Hepatocyte (in vitro differentiated cells): ENCODE measurements at regions not wholly inside any gene's neighbourhood (a gene's known extent, or its start where the extent isn't known, plus 50 kb on each side); places are given as distances from the start of the nearest gene placed in this dataset.

Source experiments
- DNase-seq: peaks from one replicate; pipeline ENCODE4 v3.0.0-alpha.2; 2016; ENCODE audit warnings: low spot score
- H2AFZ ChIP-seq: fragments of 200-600 bp; sonication (generic); 2 replicates; pipeline ENCODE4 v1.6.0; 2016; ENCODE audit warnings: antibody characterized with exemption, mild to moderate bottlenecking
- H3K27ac ChIP-seq: fragments of 200-600 bp; sonication (generic); 2 replicates; pipeline ENCODE4 v1.5.1; 2016; ENCODE audit warnings: mild to moderate bottlenecking
- H3K27me3 ChIP-seq: fragments of 200-600 bp; sonication (generic); 2 replicates; pipeline ENCODE4 v1.6.1; 2016
- H3K36me3 ChIP-seq: fragments of 200-600 bp; sonication (generic); replicated peaks from 2 replicates; pipeline ENCODE4 v1.5.1; 2016; ENCODE audit warnings: low read depth; ENCODE audit not compliant: insufficient read depth
- H3K4me1 ChIP-seq: fragments of 200-600 bp; sonication (generic); 2 replicates; pipeline ENCODE4 v1.5.1; 2016; ENCODE audit warnings: mild to moderate bottlenecking, moderate library complexity; ENCODE audit not compliant: insufficient read depth
- H3K4me2 ChIP-seq: fragments of 200-600 bp; sonication (generic); 2 replicates; pipeline ENCODE4 v1.6.0; 2016
- H3K4me3 ChIP-seq: fragments of 200-600 bp; sonication (generic); 2 replicates; pipeline ENCODE4 v1.5.1; 2016; ENCODE audit warnings: mild to moderate bottlenecking
- H3K79me2 ChIP-seq: fragments of 200-600 bp; sonication (generic); 2 replicates; pipeline ENCODE4 v1.6.0; 2017; ENCODE audit warnings: mild to moderate bottlenecking
- H3K9me2 ChIP-seq: fragments of 200-600 bp; sonication (generic); replicated peaks from 2 replicates; pipeline ENCODE4 v1.6.0; 2017; ENCODE audit warnings: mild to moderate bottlenecking; ENCODE audit not compliant: insufficient read depth
- H3K9me3 ChIP-seq: fragments of 200-600 bp; sonication (generic); 2 replicates; pipeline ENCODE4 v1.5.1; 2016; ENCODE audit warnings: low read depth, mild to moderate bottlenecking
- H4K20me1 ChIP-seq: fragments of 200-600 bp; sonication (generic); 2 replicates; pipeline ENCODE4 v1.6.0; 2016; ENCODE audit warnings: mild to moderate bottlenecking; ENCODE audit not compliant: insufficient read depth, poor library complexity, severe bottlenecking
- EZH2 ChIP-seq: fragments of 200-600 bp; sonication (generic); IDR thresholded peaks from 2 replicates; pipeline ENCODE4 v1.6.1; 2016; ENCODE audit warnings: antibody characterized with exemption, mild to moderate bottlenecking, borderline replicate concordance
- EZH2phosphoT487 ChIP-seq: fragments of 200-600 bp; sonication (generic); IDR thresholded peaks from one replicate; pipeline ENCODE4 v1.6.1; 2018; ENCODE audit warnings: antibody characterized with exemption, mild to moderate bottlenecking, low read depth, moderate library complexity; ENCODE audit not compliant: unreplicated experiment, severe bottlenecking
- WGBS: methylation state at CpG from one replicate; pipeline ENCODE4 v1.1.6; 2016; ENCODE audit warnings: low lambda C conversion rate; ENCODE audit errors: missing lambda C conversion rate; 5-methylcytosine and 5-hydroxymethylcytosine counted together
- TF ChIP-seq, protein P1 (sequence below): fragments of 200-600 bp; sonication (generic); IDR thresholded peaks from 2 replicates; pipeline ENCODE4 v1.5.1; 2016; ENCODE audit warnings: antibody characterized with exemption, mild to moderate bottlenecking; ENCODE audit not compliant: poor library complexity

DNA sequence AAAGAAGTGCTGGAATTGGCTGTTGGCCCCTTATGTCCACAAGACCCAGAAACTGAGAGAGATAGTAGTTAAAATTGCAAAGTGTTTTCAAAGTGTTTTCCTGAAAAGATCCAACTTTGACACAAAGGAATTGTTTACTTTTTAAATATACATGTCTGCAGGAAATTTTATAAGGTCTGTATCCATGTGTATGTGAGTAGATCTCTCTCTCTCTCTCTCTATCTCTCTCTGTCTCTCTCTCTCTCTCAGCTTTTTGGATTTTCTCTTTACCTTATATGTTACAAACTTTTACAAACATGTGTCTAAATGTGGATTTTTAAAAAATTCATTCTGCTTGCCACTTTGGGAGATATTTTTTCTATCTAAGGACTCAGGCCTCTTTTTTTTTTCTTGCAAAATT is 358.6 kb downstream of the SIPA1L2 start:
- DNase-seq: no peak
- Histone ChIP-seq H2AFZ (no peak overlapping the region), H3K36me3 (no peaks in the 10 kb centered on the region), H3K4me2 (no peak overlapping the region), H4K20me1 (no peaks in the 10 kb centered on the region), H3K27me3 (no peaks in the 10 kb centered on the region), H3K9me3 (no peaks in the 10 kb centered on the region), H3K4me3 (no peak overlapping the region), H3K27ac (no peak overlapping the region), H3K79me2 (no peaks in the 10 kb centered on the region), H3K4me1 (peaks cover 17% of the 10 kb centered on the region), H3K9me2 (no peaks in the 10 kb centered on the region)
- TF ChIP-seq EZH2: no peak
- TF ChIP-seq, protein P1, sequence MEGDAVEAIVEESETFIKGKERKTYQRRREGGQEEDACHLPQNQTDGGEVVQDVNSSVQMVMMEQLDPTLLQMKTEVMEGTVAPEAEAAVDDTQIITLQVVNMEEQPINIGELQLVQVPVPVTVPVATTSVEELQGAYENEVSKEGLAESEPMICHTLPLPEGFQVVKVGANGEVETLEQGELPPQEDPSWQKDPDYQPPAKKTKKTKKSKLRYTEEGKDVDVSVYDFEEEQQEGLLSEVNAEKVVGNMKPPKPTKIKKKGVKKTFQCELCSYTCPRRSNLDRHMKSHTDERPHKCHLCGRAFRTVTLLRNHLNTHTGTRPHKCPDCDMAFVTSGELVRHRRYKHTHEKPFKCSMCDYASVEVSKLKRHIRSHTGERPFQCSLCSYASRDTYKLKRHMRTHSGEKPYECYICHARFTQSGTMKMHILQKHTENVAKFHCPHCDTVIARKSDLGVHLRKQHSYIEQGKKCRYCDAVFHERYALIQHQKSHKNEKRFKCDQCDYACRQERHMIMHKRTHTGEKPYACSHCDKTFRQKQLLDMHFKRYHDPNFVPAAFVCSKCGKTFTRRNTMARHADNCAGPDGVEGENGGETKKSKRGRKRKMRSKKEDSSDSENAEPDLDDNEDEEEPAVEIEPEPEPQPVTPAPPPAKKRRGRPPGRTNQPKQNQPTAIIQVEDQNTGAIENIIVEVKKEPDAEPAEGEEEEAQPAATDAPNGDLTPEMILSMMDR: no peak
- no peak for TF ChIP-seq EZH2phosphoT487

DNA sequence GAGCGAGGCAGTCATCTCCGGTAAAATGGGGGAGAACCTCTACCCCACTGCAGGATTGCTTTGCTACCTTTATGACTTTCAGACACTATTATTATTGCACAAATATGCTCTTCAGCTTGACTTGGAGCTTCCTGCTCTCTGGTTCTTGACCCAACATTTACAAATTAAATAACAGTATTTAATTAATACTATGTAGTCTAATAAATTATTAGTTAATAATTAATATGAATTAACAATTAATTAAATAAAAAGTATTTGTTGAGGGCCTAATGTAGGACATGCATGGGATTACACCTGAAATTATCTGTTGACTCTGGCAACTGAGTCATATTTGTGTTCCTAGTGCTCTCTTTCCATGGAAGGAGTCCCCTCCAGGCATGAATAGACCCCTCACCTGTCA is 359.9 kb downstream of the SIPA1L2 start:
- Histone ChIP-seq H3K4me3 (no peak overlapping the region), H3K27me3 (no peaks in the 10 kb centered on the region), H3K4me2 (no peak overlapping the region), H3K4me1 (peaks cover 17% of the 10 kb centered on the region), H3K9me3 (no peaks in the 10 kb centered on the region), H3K9me2 (no peaks in the 10 kb centered on the region), H3K79me2 (no peaks in the 10 kb centered on the region), H2AFZ (no peak overlapping the region), H3K27ac (no peak overlapping the region), H4K20me1 (no peaks in the 10 kb centered on the region), H3K36me3 (no peaks in the 10 kb centered on the region)
- no peak for DNase-seq
- 98% methylated on average over 2 of the region's 2 CpGs for WGBS
- TF ChIP-seq EZH2 (no peak), EZH2phosphoT487 (no peak)
- TF ChIP-seq, protein P1: no peak

DNA sequence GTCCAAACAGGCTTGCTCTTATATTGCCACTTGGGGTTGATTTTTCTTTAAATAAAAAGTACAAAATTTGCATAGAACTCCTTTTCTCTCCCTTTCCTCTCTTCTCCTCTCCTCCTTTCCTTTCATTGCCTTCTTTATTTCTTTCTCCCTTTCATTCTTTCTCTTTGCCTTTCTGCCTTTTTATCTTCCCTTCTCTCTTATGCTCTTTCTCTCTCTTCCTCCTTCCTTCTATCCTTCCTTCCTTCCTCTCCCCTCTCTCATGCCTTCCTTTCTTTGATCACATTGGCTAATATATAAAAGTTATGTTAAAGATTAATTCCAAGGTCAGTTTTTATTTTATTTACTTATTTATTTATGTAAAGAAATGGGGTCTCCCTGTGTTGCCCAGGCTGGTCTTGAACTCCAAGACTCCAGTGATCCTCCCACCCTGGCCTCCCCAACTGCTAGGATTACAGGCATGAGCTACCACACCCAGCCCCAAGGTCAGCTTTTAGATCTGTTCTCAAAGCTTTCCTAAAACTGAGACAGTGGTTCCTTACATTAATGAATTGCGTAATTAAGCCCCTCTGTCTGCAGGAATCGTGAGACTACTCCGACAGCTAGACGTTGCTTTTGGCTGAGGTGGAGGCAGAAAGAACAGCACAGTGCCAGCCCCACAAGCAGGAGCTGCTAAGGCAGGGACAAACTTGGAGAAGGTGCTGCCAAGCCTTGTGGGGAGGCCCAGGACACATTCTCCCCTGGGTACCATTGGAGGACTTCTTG is 361.9 kb downstream of the SIPA1L2 start:
- WGBS: 93% methylated on average over 4 of the region's 4 CpGs

More for the DNA sequence above, 361.9 kb downstream of the SIPA1L2 start:
- no peaks in the 10 kb centered on the region for H3K27me3 ChIP-seq
- no peak overlapping the region for H3K4me2 ChIP-seq
- H3K4me1 ChIP-seq: peaks cover 4% of the 10 kb centered on the region
- no peak overlapping the region for H3K4me3 ChIP-seq
- H4K20me1 ChIP-seq: no peaks in the 10 kb centered on the region
- H3K9me3 ChIP-seq: no peaks in the 10 kb centered on the region
- no peaks in the 10 kb centered on the region for H3K9me2 ChIP-seq
- H3K79me2 ChIP-seq: no peaks in the 10 kb centered on the region
- no peak for DNase-seq
- H3K36me3 ChIP-seq: no peaks in the 10 kb centered on the region
- H2AFZ ChIP-seq: no peak overlapping the region
- TF ChIP-seq EZH2 (no peak), EZH2phosphoT487 (no peak)
- TF ChIP-seq, protein P1: no peak
- no peak overlapping the region for H3K27ac ChIP-seq
